ENCODE measurements at regions not wholly inside any gene's neighbourhood (a gene's known extent, or its start where the extent isn't known, plus 50 kb on each side); places are given as distances from the start of the nearest gene placed in this dataset.
"Not testable (repeated sequence)": the region's sequence is repeated elsewhere in the genome, so short reads cannot be mapped to it uniquely, and the experiment has no call there.

GRCh38 chr2:194545978-194546377, 1111.0 kb upstream of the SLC39A10 start:
- DNase-seq: no peak

- DNase-seq: no peak
Observed at GRCh38 chr2:194539425-194539824, 1117.6 kb upstream of the SLC39A10 start.

GRCh38 chr2:194526121-194526520, 1130.9 kb upstream of the SLC39A10 start:
- DNase-seq: no peak

- DNase-seq: no peak
Observed at GRCh38 chr2:194514281-194514680, 1142.7 kb upstream of the SLC39A10 start.

GRCh38 chr2:194511070-194511469, 1146.0 kb upstream of the SLC39A10 start:
- DNase-seq: not testable (repeated sequence)

- DNase-seq: not testable (repeated sequence)
Observed at GRCh38 chr2:194504876-194505275, 1152.2 kb upstream of the SLC39A10 start.

GRCh38 chr2:194495046-194495445, 1162.0 kb upstream of the SLC39A10 start:
- DNase-seq: no peak

- DNase-seq: no peak
Observed at GRCh38 chr2:194494401-194494800, 1162.6 kb upstream of the SLC39A10 start.

GRCh38 chr2:194491409-194492115, 1165.5 kb upstream of the SLC39A10 start:
- no peak for DNase-seq

GRCh38 chr2:194486326-194486725, 1170.7 kb upstream of the SLC39A10 start:
- no peak for DNase-seq

GRCh38 chr2:194483041-194483440, 1174.0 kb upstream of the SLC39A10 start:
- no peak for DNase-seq

- no peak for DNase-seq
Observed at GRCh38 chr2:194465641-194466040, 1191.4 kb upstream of the SLC39A10 start.

- DNase-seq: no peak
Observed at GRCh38 chr2:194464964-194465638, 1191.9 kb upstream of the SLC39A10 start.

- not testable (repeated sequence) for DNase-seq
Observed at GRCh38 chr2:194462883-194463282, 1194.1 kb upstream of the SLC39A10 start.

- no peak for DNase-seq
Observed at GRCh38 chr2:194455358-194455757, 1201.7 kb upstream of the SLC39A10 start.

- no peak for DNase-seq
Observed at GRCh38 chr2:194452504-194452903, 1204.5 kb upstream of the SLC39A10 start.

GRCh38 chr2:194445226-194445625, 1211.8 kb upstream of the SLC39A10 start:
- no peak for DNase-seq

GRCh38 chr2:194443926-194444325, 1213.1 kb upstream of the SLC39A10 start:
- no peak for DNase-seq

GRCh38 chr2:194424683-194425209, 1232.3 kb upstream of the SLC39A10 start:
- DNase-seq: no peak

- DNase-seq: no peak
Observed at GRCh38 chr2:194411221-194411620, 1245.8 kb upstream of the SLC39A10 start.

GRCh38 chr2:194395818-194396217, 1261.2 kb upstream of the SLC39A10 start:
- no peak for DNase-seq

- no peak for DNase-seq
Observed at GRCh38 chr2:194385376-194385775, 1271.7 kb upstream of the SLC39A10 start.

GRCh38 chr2:194383401-194383800, 1273.6 kb upstream of the SLC39A10 start:
- no peak for DNase-seq

Data from renal pelvis (tissue), 1 donor.